ENCODE measurements at regions not wholly inside any gene's neighbourhood (a gene's known extent, or its start where the extent isn't known, plus 50 kb on each side); places are given as distances from the start of the nearest gene placed in this dataset.

DNA sequence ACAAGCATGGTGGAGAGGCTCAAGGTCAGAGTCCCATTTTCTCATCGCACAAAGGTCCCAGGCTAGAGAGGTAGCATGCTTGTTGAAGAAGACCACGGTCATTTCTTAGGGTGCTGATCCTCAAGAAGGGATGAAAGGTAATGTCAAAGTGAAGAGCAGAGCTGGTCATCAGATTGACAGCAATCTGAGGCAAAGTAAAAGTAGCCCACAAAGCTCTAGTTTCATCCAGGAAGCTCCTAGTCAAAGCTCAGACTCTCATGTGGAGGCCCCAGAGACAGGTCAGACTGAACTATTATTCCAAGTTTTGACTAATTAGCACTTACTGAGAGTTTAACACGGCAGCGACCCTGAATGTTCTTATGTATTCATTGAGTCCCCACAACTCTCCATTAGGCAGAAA is 270.6 kb downstream of the RPS29 start:
- TF ChIP-seq, protein P1, sequence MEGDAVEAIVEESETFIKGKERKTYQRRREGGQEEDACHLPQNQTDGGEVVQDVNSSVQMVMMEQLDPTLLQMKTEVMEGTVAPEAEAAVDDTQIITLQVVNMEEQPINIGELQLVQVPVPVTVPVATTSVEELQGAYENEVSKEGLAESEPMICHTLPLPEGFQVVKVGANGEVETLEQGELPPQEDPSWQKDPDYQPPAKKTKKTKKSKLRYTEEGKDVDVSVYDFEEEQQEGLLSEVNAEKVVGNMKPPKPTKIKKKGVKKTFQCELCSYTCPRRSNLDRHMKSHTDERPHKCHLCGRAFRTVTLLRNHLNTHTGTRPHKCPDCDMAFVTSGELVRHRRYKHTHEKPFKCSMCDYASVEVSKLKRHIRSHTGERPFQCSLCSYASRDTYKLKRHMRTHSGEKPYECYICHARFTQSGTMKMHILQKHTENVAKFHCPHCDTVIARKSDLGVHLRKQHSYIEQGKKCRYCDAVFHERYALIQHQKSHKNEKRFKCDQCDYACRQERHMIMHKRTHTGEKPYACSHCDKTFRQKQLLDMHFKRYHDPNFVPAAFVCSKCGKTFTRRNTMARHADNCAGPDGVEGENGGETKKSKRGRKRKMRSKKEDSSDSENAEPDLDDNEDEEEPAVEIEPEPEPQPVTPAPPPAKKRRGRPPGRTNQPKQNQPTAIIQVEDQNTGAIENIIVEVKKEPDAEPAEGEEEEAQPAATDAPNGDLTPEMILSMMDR (conservative IDR thresholded peaks at IDR 0.05 in 1 of 2, IDR thresholded peaks at IDR 0.05 in 1 of 2; ENCODE audit: extremely low read depth in 1 of 2, insufficient read depth in 1 of 2, low read depth in 1 of 2, low read length in 2 of 2), result no peak
- TF ChIP-seq EZH2 (IDR thresholded peaks at IDR 0.05; ENCODE audit: borderline replicate concordance, low read length), result no peak

All from mammary epithelial cell (primary cell).